OCI-M2 (cell line): ENCODE measurements at regions not wholly inside any gene's neighbourhood (a gene's known extent, or its start where the extent isn't known, plus 50 kb on each side); places are given as distances from the start of the nearest gene placed in this dataset.
"Not testable (repeated sequence)": the region's sequence is repeated elsewhere in the genome, so short reads cannot be mapped to it uniquely, and the experiment has no call there.

Experiments
- DNase-seq: peaks from one replicate; lab custom pipeline; 2025; ENCODE audit not compliant: unreplicated experiment; lab: John Stamatoyannopoulos, UW

- DNase-seq: peak; percentile 42
Observed at GRCh38 chr7:131688738-131689661, 132.6 kb upstream of the PODXL start.

- DNase-seq: no peak
Observed at GRCh38 chr7:131687296-131687695, 130.9 kb upstream of the PODXL start.

GRCh38 chr7:131686833-131687232, 130.4 kb upstream of the PODXL start:
- DNase-seq: no peak

GRCh38 chr7:131683536-131684125, 127.2 kb upstream of the PODXL start:
- no peak for DNase-seq

- no peak for DNase-seq
Observed at GRCh38 chr7:131681961-131682360, 125.5 kb upstream of the PODXL start.

GRCh38 chr7:131679071-131679470, 122.6 kb upstream of the PODXL start:
- DNase-seq: not testable (repeated sequence)

GRCh38 chr7:131676850-131677249, 120.4 kb upstream of the PODXL start:
- DNase-seq: not testable (repeated sequence)

GRCh38 chr7:131674131-131674530, 117.7 kb upstream of the PODXL start:
- DNase-seq: no peak

GRCh38 chr7:131673576-131673975, 117.1 kb upstream of the PODXL start:
- no peak for DNase-seq

GRCh38 chr7:131670406-131670805, 114.0 kb upstream of the PODXL start:
- no peak for DNase-seq

- DNase-seq: no peak
Observed at GRCh38 chr7:131667699-131668098, 111.3 kb upstream of the PODXL start.

GRCh38 chr7:131665021-131665420, 108.6 kb upstream of the PODXL start:
- no peak for DNase-seq

- no peak for DNase-seq
Observed at GRCh38 chr7:131664570-131664969, 108.1 kb upstream of the PODXL start.

- DNase-seq: not testable (repeated sequence)
Observed at GRCh38 chr7:131662301-131662873, 106.0 kb upstream of the PODXL start.

- no peak for DNase-seq
Observed at GRCh38 chr7:131657881-131658280, 101.5 kb upstream of the PODXL start.

- DNase-seq: no peak
Observed at GRCh38 chr7:131656980-131657723, 100.7 kb upstream of the PODXL start.

- DNase-seq: no peak
Observed at GRCh38 chr7:131655866-131656265, 99.4 kb upstream of the PODXL start.

- DNase-seq: no peak
Observed at GRCh38 chr7:131655447-131655846, 99.0 kb upstream of the PODXL start.

GRCh38 chr7:131654668-131655326, 98.4 kb upstream of the PODXL start:
- DNase-seq: peak; percentile 40

GRCh38 chr7:131654249-131654558, 97.8 kb upstream of the PODXL start:
- no peak for DNase-seq
